CD4-positive, CD25-positive, alpha-beta regulatory T cell (primary cell): ENCODE measurements at regions not wholly inside any gene's neighbourhood (a gene's known extent, or its start where the extent isn't known, plus 50 kb on each side); places are given as distances from the start of the nearest gene placed in this dataset.

Experiments
- ATAC-seq, 2 donors: fragments of 150-1000 bp; cut with Tn5 transposase; one replicate each; pipeline ENCODE4 v1.10.0; 2021; ENCODE audit warnings: low read depth in 2 of 2, moderate number of reproducible peaks in 2 of 2, moderate library complexity in 1 of 2
- DNase-seq, 3 donors: peaks; one replicate each; pipeline versions ENCODE4 v3.0.0 to v3.0.0-alpha.2; 2012 to 2022; ENCODE audit warnings: mixed read lengths in 1 of 3
- H3K27ac ChIP-seq: one replicate; pipeline ENCODE4 v1.7.0; 2013; ENCODE audit warnings: mild to moderate bottlenecking, low read length; ENCODE audit not compliant: insufficient read depth, poor library complexity, severe bottlenecking
- H3K27me3 ChIP-seq: one replicate; pipeline ENCODE4 v1.7.0; 2013; ENCODE audit warnings: low read length; ENCODE audit not compliant: control insufficient read depth, insufficient read depth
- H3K36me3 ChIP-seq: one replicate; pipeline ENCODE4 v1.7.0; 2013; ENCODE audit warnings: mild to moderate bottlenecking, low read length, moderate library complexity; ENCODE audit not compliant: control insufficient read depth, insufficient read depth
- H3K4me1 ChIP-seq: 2 replicates; pipeline ENCODE4 v1.7.0; 2013; ENCODE audit warnings: mild to moderate bottlenecking, low read length; ENCODE audit not compliant: insufficient read depth, control insufficient read depth, poor library complexity, severe bottlenecking
- H3K4me3 ChIP-seq: one replicate; pipeline ENCODE4 v1.7.0; 2013; ENCODE audit warnings: low read depth, mild to moderate bottlenecking, low read length, moderate library complexity
- H3K9me3 ChIP-seq, 2 experiments: 1 replicate in 1 of 2; 2 replicates in 1 of 2; pipeline ENCODE4 v1.7.0; 2013; ENCODE audit warnings: low read length in 2 of 2, mild to moderate bottlenecking in 1 of 2, moderate library complexity in 1 of 2; ENCODE audit not compliant: control insufficient read depth in 2 of 2
- H3K27ac Mint-ChIP-seq, 3 donors: one replicate each; pipeline ENCODE4 v1.8.0; 2020 to 2022; ENCODE audit warnings: mild to moderate bottlenecking in 3 of 3, mixed read lengths in 3 of 3, moderate library complexity in 2 of 3
- H3K27me3 Mint-ChIP-seq: one replicate; pipeline ENCODE4 v1.8.0; 2022; ENCODE audit warnings: mild to moderate bottlenecking, mixed read lengths
- H3K36me3 Mint-ChIP-seq: one replicate; pipeline ENCODE4 v1.8.0; 2020; ENCODE audit warnings: mixed read lengths
- H3K4me1 Mint-ChIP-seq, 4 donors: one replicate each; pipeline ENCODE4 v1.8.0; 2020 to 2022; ENCODE audit warnings: mixed read lengths in 4 of 4, mild to moderate bottlenecking in 1 of 4
- H3K4me3 Mint-ChIP-seq, 4 donors: one replicate each; pipeline ENCODE4 v1.8.0; 2020 to 2022; ENCODE audit warnings: mild to moderate bottlenecking in 4 of 4, mixed read lengths in 4 of 4, moderate library complexity in 3 of 4
- H3K9me3 Mint-ChIP-seq, 7 donors: one replicate each; pipeline ENCODE4 v1.8.0; 2020 to 2022; ENCODE audit warnings: mixed read lengths in 7 of 7, mild to moderate bottlenecking in 3 of 7, moderate library complexity in 2 of 7

DNA sequence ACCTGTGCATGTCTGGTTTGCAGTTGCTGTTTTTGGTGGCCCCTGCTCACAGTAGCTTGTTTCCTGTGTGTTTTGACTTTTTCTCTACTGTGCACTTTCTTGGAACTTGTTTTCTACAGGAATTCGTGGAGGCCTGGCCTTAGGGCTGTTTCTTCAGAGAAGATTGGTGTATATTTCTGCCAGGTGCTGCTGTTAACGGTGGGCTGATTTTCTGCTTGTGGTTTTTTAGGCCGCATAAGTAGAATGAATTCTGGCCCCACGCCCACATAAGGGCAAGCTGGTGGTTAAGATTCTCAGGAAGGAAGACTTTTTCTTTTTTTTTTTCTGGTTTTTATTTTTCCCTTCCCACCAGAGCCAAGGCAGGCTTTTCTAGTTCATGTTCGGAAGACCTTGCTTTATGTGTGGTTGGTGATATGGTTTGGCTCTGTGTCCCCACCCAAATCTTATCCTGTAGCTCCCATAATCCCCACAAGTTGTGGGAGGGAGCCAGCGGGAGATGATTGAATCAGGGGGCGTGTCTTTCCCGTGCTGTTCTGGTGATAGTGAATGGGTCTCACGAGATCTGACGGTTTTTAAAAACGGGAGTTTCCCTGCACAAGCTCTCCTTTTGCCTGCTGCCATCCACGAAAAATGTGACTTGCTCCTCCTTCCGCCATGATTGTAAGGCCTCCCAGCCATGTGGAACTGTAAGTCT, 71.5 kb upstream of the DISP3 start:
- Histone ChIP-seq H3K27me3 (no peaks in the 10 kb centered on the region), H3K4me3 (peak overlapping the region; percentile 19), H3K4me1 (peaks cover 12% of the 10 kb centered on the region), H3K9me3 (no peaks in the 10 kb centered on the region), H3K27ac (peak overlapping the region; percentile 39), H3K36me3 (no peaks in the 10 kb centered on the region)
- Mint-ChIP-seq H3K27ac (peak overlapping the region; percentile 17 to 94 (median 92)), H3K4me1 (peaks cover 10 to 43% (median 22%) of the 10 kb centered on the region in 4 donors), H3K36me3 (no peaks in the 10 kb centered on the region), H3K9me3 (peaks cover 0 to 3% (median 0%) of the 10 kb centered on the region in 7 donors), H3K4me3 (peak overlapping the region; percentile 9 to 52 (median 44)), H3K27me3 (peaks cover 6% of the 10 kb centered on the region)
- ATAC-seq (peak; percentile 74 to 87), DNase-seq (peak in 1 of 3 donors; percentile 88)

DNA sequence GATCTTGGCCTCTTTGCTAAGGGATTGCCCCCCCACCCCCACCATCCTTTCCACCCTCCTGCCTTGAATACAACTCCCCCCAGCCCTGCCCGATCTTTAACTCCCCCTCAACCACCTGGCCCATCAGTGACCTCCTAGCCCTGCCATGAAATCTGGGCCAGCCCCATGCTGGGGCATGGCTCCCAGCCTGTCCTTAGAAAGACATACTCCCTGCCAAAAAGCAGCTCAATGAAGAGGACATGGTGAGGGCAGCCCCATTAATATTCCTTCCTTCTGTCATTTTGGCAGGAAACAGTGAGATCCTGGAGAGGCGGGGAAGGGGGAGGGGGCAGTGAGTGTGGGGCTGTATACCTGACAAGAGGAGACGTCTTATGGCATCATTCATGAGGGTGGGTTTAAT, 66.8 kb upstream of the DISP3 start:
- DNase-seq (no peak), ATAC-seq (no peak)
- Histone ChIP-seq H3K27me3 (no peaks in the 10 kb centered on the region), H3K27ac (no peak overlapping the region), H3K4me1 (peaks cover 12% of the 10 kb centered on the region), H3K9me3 (no peaks in the 10 kb centered on the region), H3K36me3 (no peaks in the 10 kb centered on the region), H3K4me3 (no peak overlapping the region)
- peaks cover 0 to under 1% (median 0%) of the 10 kb centered on the region in 7 donors for H3K9me3 Mint-ChIP-seq
- no peak overlapping the region for H3K4me3 Mint-ChIP-seq
- peak overlapping the region in 1 of 3 donors; percentile 45 for H3K27ac Mint-ChIP-seq
- H3K27me3 Mint-ChIP-seq, result peaks cover 2% of the 10 kb centered on the region
- H3K4me1 Mint-ChIP-seq, result peaks cover 2 to 26% (median 16%) of the 10 kb centered on the region in 4 donors
- no peaks in the 10 kb centered on the region for H3K36me3 Mint-ChIP-seq

DNA sequence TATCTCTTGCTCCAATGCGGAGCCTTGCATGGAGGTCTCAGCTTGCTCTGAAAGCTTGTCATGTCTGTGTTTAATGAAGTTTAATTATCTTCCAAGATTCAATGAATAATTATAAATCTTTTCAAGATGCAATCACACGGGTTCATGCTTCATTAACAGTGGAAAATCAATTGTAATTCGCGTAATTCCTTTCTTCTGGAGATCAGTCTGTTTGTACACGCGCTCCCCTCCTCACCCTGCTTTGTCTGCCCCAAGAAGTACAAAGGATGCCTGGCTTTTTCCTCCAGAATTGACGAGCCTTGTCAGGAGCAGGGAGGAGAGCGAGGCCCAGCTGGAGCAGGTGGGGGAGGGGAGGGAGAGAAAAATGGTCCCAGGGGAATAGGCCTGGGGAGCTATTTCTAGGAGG, 65.0 kb upstream of the DISP3 start:
- no peak overlapping the region for H3K4me3 Mint-ChIP-seq

DNA sequence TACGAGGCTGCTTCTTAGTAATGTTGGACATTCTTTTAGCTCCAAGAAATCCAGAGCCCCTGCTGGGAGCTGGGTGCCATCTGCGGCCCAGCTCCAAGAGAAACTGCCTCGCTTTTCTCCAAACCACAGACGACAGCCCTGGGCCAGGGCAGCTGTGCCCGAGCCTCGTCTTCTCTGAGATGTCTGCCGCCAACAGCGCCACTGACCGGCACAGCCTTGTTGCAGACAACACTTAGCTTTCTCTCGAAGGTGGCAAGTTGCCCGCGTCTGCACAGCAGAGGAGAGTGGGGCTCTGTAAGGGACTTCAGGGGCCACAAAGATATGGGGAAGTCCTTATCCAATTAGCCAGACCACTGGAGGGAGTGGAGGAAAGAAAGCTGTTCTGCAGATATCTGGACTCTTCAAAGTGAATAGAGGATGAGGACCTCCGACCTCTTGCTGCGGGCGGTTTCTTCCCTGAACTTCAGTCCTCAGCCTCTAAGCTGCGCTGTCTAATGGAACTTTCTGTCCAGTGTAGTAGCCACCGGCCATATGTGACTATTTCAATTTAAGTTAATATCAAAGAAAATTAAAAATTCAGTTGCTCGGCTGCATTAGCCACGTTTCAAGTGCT, 63.9 kb upstream of the DISP3 start:
- Histone ChIP-seq H3K4me1 (no peaks in the 10 kb centered on the region), H3K27ac (no peak overlapping the region), H3K36me3 (no peaks in the 10 kb centered on the region), H3K27me3 (no peaks in the 10 kb centered on the region), H3K4me3 (no peak overlapping the region), H3K9me3 (no peaks in the 10 kb centered on the region)
- no peak overlapping the region for H3K27ac Mint-ChIP-seq
- no peaks in the 10 kb centered on the region for H3K9me3 Mint-ChIP-seq
- no peak overlapping the region for H3K4me3 Mint-ChIP-seq
- H3K27me3 Mint-ChIP-seq, result peaks cover 6% of the 10 kb centered on the region
- peaks cover 0 to 4% (median 0%) of the 10 kb centered on the region in 4 donors for H3K4me1 Mint-ChIP-seq
- ATAC-seq (no peak), DNase-seq (no peak)
- no peaks in the 10 kb centered on the region for H3K36me3 Mint-ChIP-seq

More for the DNA sequence above, 65.0 kb upstream of the DISP3 start:
- H3K27ac Mint-ChIP-seq, result no peak overlapping the region
- ATAC-seq (no peak), DNase-seq (no peak)
- Histone ChIP-seq H3K4me3 (no peak overlapping the region), H3K9me3 (no peaks in the 10 kb centered on the region), H3K4me1 (no peaks in the 10 kb centered on the region), H3K36me3 (no peaks in the 10 kb centered on the region), H3K27ac (no peak overlapping the region), H3K27me3 (no peaks in the 10 kb centered on the region)
- H3K36me3 Mint-ChIP-seq, result no peaks in the 10 kb centered on the region
- H3K27me3 Mint-ChIP-seq, result peaks cover 4% of the 10 kb centered on the region
- peaks cover 0 to 9% (median 3%) of the 10 kb centered on the region in 4 donors for H3K4me1 Mint-ChIP-seq
- no peaks in the 10 kb centered on the region for H3K9me3 Mint-ChIP-seq

DNA sequence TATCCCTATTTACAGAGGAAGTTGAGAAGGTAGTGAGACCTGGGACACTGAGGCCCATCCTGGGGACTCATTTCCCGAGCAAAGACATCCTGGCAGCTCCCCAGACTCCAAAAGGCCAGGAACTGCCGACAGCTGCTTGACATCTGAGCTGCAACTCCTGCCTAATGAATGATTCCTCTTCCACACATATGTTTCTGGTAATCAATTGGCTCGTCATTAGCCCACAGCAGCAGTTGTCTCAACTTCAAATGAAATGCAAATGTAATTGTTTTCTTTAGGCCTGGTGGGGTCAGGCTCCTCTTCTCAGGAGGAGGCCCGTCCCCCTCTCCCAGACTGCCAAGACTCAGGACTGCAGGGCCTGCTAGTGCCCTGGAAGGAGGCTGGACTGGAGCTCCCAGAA, 61.8 kb upstream of the DISP3 start:
- H3K36me3 ChIP-seq, result no peaks in the 10 kb centered on the region
- H3K4me1 ChIP-seq, result no peaks in the 10 kb centered on the region
- Mint-ChIP-seq H3K27me3 (peaks cover 8% of the 10 kb centered on the region), H3K27ac (peak overlapping the region in 1 of 3 donors; percentile 4), H3K36me3 (no peaks in the 10 kb centered on the region), H3K9me3 (peaks cover 0 to 1% (median 0%) of the 10 kb centered on the region in 7 donors), H3K4me3 (no peak overlapping the region), H3K4me1 (no peaks in the 10 kb centered on the region)
- H3K27ac ChIP-seq, result no peak overlapping the region
- no peak for DNase-seq
- H3K4me3 ChIP-seq, result no peak overlapping the region
- H3K9me3 ChIP-seq, result no peaks in the 10 kb centered on the region
- ATAC-seq, result no peak
- no peaks in the 10 kb centered on the region for H3K27me3 ChIP-seq

DNA sequence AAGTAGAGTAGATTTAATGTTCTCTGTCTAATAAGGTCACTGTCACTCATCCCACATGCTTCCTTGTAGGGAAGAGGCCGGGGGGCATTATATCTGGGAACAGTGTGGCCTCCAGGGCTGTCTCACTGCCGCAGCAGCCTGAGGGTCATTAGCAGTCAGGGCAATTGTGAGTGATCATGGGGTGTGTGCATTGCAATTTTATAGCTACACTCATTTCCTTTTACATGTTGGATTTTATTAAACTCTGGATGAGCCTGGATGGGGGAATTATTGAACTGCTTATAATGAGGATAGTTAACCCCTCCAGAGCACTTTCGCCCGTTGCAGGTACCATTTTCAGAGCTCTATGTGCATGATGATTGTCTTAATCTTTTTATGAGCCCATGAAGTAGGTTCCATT, 60.9 kb upstream of the DISP3 start:
- Mint-ChIP-seq H3K27ac (no peak overlapping the region), H3K4me3 (no peak overlapping the region), H3K27me3 (peaks cover 8% of the 10 kb centered on the region), H3K36me3 (no peaks in the 10 kb centered on the region), H3K4me1 (no peaks in the 10 kb centered on the region), H3K9me3 (peaks cover 0 to 1% (median 0%) of the 10 kb centered on the region in 7 donors)
- no peaks in the 10 kb centered on the region for H3K9me3 ChIP-seq
- H3K36me3 ChIP-seq, result no peaks in the 10 kb centered on the region
- no peaks in the 10 kb centered on the region for H3K27me3 ChIP-seq
- H3K4me3 ChIP-seq, result no peak overlapping the region
- no peak for ATAC-seq
- no peak overlapping the region for H3K27ac ChIP-seq
- no peak for DNase-seq
- no peaks in the 10 kb centered on the region for H3K4me1 ChIP-seq

DNA sequence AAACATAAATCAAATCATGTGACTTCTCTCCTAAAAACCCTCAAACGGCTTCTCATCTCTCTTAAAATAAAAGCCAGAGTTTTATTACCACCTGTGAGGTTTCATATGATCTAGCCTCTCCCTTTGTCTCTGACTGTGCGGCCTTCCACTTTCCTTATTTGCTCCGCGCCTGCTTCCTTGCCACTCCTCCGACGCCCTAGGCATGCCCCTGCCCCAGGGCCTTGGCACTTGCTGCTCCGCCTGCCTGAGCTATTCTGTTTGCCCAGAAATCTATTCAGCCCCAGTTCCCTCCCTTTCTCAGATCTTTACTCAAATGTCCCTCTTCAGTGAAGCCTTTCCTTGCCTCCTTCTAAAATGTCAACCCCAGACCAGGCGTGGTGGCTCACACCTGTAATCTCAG, 57.5 kb upstream of the DISP3 start:
- peaks cover 0 to 1% (median 0%) of the 10 kb centered on the region in 7 donors for H3K9me3 Mint-ChIP-seq

DNA sequence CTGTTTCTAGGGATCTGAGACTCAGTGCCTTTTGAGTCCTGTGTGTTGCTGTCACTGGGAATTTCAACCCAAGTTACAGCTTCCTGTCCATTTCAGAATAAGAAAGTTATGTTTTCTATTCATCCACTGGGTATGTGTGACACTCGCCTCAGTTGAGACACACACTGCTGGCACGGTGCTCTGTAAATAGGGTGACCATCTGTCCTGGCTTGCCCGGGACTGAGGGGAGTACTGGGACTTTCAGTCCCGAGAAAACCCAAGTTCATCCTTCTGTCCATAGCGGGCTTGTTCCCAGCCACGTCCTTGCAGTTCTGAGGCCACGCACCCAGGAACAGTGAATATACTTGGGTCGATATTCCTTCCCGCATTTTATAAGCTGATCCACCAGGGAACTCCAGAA, 56.3 kb upstream of the DISP3 start:
- peaks cover 0 to 1% (median 0%) of the 10 kb centered on the region in 7 donors for H3K9me3 Mint-ChIP-seq
- H3K27ac Mint-ChIP-seq, result no peak overlapping the region
- DNase-seq, result no peak

More for the DNA sequence above, 57.5 kb upstream of the DISP3 start:
- Mint-ChIP-seq H3K27me3 (peaks cover 13% of the 10 kb centered on the region), H3K4me1 (no peaks in the 10 kb centered on the region), H3K4me3 (no peak overlapping the region), H3K36me3 (no peaks in the 10 kb centered on the region), H3K27ac (peak overlapping the region in 1 of 3 donors; percentile 86)
- Histone ChIP-seq H3K4me1 (no peaks in the 10 kb centered on the region), H3K36me3 (no peaks in the 10 kb centered on the region), H3K27me3 (no peaks in the 10 kb centered on the region), H3K9me3 (no peaks in the 10 kb centered on the region), H3K4me3 (no peak overlapping the region), H3K27ac (no peak overlapping the region)
- DNase-seq (no peak), ATAC-seq (no peak)

More for the DNA sequence above, 56.3 kb upstream of the DISP3 start:
- Histone ChIP-seq H3K9me3 (no peaks in the 10 kb centered on the region), H3K27me3 (no peaks in the 10 kb centered on the region), H3K4me3 (no peak overlapping the region), H3K36me3 (no peaks in the 10 kb centered on the region), H3K4me1 (no peaks in the 10 kb centered on the region), H3K27ac (no peak overlapping the region)
- Mint-ChIP-seq H3K27me3 (peaks cover 13% of the 10 kb centered on the region), H3K36me3 (no peaks in the 10 kb centered on the region), H3K4me1 (peaks cover 0 to 5% (median 0%) of the 10 kb centered on the region in 4 donors), H3K4me3 (no peak overlapping the region)
- ATAC-seq, result no peak
